Smooth muscle cell (in vitro differentiated cells): ENCODE measurements at regions not wholly inside any gene's neighbourhood (a gene's known extent, or its start where the extent isn't known, plus 50 kb on each side); places are given as distances from the start of the nearest gene placed in this dataset.
A peak's percentile ranks its signal among the peaks of the same experiment; 100 is the strongest.

Experiments used
- DNase-seq: peaks from one replicate; lab custom pipeline; 2025; ENCODE audit not compliant: unreplicated experiment; lab: John Stamatoyannopoulos, UW
- H2AFZ ChIP-seq: fragments of 200-600 bp; sonication (generic); 2 replicates; pipeline ENCODE4 v1.6.0; 2016; ENCODE audit warnings: antibody characterized with exemption, low read depth, mild to moderate bottlenecking
- H3F3A ChIP-seq: fragments of 200-600 bp; sonication (generic); 2 replicates; pipeline ENCODE4 v1.6.0; 2017; ENCODE audit warnings: antibody characterized with exemption, low read depth
- H3K27ac ChIP-seq: fragments of 200-600 bp; sonication (generic); 2 replicates; pipeline ENCODE4 v1.5.1; 2016; ENCODE audit warnings: low read depth, mild to moderate bottlenecking
- H3K27me3 ChIP-seq: fragments of 200-600 bp; sonication (generic); 2 replicates; pipeline ENCODE4 v1.6.1; 2016; ENCODE audit warnings: low read depth, mild to moderate bottlenecking
- H3K36me3 ChIP-seq: fragments of 200-600 bp; sonication (generic); 2 replicates; pipeline ENCODE4 v1.5.1; 2016; ENCODE audit warnings: low read depth
- H3K4me1 ChIP-seq: fragments of 200-600 bp; sonication (generic); 2 replicates; pipeline ENCODE4 v1.5.1; 2016; ENCODE audit warnings: low read depth
- H3K4me2 ChIP-seq: fragments of 200-600 bp; sonication (generic); 2 replicates; pipeline ENCODE4 v1.6.0; 2016; ENCODE audit warnings: mild to moderate bottlenecking
- H3K4me3 ChIP-seq: fragments of 200-600 bp; sonication (generic); 2 replicates; pipeline ENCODE4 v1.5.1; 2016; ENCODE audit warnings: mild to moderate bottlenecking
- H3K79me2 ChIP-seq: fragments of 200-600 bp; sonication (generic); 2 replicates; pipeline ENCODE4 v1.6.0; 2016; ENCODE audit warnings: low read depth, mild to moderate bottlenecking
- H3K9ac ChIP-seq: fragments of 200-600 bp; sonication (generic); 2 replicates; pipeline ENCODE4 v1.6.0; 2016; ENCODE audit warnings: low read depth
- H3K9me3 ChIP-seq: fragments of 200-600 bp; sonication (generic); replicated peaks from 2 replicates; pipeline ENCODE4 v1.5.1; 2016; ENCODE audit warnings: low read depth
- H4K20me1 ChIP-seq: fragments of 200-600 bp; sonication (generic); 2 replicates; pipeline ENCODE4 v1.6.0; 2016; ENCODE audit warnings: low read depth
- WGBS: methylation state at CpG from one replicate; pipeline ENCODE4 v1.1.7; 2016; ENCODE audit warnings: low lambda C conversion rate; 5-methylcytosine and 5-hydroxymethylcytosine counted together
- TF ChIP-seq, protein P1 (sequence below): fragments of 200-600 bp; sonication (generic); IDR thresholded peaks from 2 replicates; pipeline ENCODE4 v1.5.1; 2017; ENCODE audit warnings: borderline replicate concordance, mild to moderate bottlenecking, antibody characterized with exemption; ENCODE audit not compliant: insufficient read depth, poor library complexity, severe bottlenecking

DNA sequence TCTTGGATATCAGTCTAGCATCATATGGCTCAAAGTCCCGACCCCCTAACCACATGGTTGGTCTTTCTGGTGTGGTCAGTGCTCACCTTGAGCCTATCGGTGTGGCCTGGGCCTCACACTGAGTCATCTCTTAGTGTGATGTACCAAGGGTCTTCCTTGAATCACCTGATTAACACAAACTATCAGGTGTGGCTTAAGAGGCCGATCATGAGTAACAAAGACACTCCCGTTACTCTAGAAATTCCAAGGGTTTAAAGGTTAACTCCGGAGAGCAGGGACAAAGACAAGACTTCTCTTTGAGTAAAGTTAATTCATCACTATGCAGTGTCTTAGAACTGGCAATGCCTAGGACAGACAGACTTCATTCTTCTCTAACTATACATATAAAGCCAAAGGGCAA is 52.3 kb upstream of the ARMC3 start:
- no peak for DNase-seq
- H2AFZ ChIP-seq, result no peak overlapping the region
- H3K9me3 ChIP-seq, result no peaks in the 10 kb centered on the region
- no peaks in the 10 kb centered on the region for H3K27me3 ChIP-seq
- TF ChIP-seq, protein P1, sequence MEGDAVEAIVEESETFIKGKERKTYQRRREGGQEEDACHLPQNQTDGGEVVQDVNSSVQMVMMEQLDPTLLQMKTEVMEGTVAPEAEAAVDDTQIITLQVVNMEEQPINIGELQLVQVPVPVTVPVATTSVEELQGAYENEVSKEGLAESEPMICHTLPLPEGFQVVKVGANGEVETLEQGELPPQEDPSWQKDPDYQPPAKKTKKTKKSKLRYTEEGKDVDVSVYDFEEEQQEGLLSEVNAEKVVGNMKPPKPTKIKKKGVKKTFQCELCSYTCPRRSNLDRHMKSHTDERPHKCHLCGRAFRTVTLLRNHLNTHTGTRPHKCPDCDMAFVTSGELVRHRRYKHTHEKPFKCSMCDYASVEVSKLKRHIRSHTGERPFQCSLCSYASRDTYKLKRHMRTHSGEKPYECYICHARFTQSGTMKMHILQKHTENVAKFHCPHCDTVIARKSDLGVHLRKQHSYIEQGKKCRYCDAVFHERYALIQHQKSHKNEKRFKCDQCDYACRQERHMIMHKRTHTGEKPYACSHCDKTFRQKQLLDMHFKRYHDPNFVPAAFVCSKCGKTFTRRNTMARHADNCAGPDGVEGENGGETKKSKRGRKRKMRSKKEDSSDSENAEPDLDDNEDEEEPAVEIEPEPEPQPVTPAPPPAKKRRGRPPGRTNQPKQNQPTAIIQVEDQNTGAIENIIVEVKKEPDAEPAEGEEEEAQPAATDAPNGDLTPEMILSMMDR, result no peak
- no peaks in the 10 kb centered on the region for H3K4me1 ChIP-seq
- H3K79me2 ChIP-seq, result no peaks in the 10 kb centered on the region
- H3K36me3 ChIP-seq, result no peaks in the 10 kb centered on the region
- H3K4me2 ChIP-seq, result no peak overlapping the region
- 91% methylated on average over 5 of the region's 5 CpGs for WGBS
- no peak overlapping the region for H3K9ac ChIP-seq
- H3F3A ChIP-seq, result no peaks in the 10 kb centered on the region
- no peak overlapping the region for H3K27ac ChIP-seq
- H4K20me1 ChIP-seq, result no peaks in the 10 kb centered on the region
- H3K4me3 ChIP-seq, result no peak overlapping the region

DNA sequence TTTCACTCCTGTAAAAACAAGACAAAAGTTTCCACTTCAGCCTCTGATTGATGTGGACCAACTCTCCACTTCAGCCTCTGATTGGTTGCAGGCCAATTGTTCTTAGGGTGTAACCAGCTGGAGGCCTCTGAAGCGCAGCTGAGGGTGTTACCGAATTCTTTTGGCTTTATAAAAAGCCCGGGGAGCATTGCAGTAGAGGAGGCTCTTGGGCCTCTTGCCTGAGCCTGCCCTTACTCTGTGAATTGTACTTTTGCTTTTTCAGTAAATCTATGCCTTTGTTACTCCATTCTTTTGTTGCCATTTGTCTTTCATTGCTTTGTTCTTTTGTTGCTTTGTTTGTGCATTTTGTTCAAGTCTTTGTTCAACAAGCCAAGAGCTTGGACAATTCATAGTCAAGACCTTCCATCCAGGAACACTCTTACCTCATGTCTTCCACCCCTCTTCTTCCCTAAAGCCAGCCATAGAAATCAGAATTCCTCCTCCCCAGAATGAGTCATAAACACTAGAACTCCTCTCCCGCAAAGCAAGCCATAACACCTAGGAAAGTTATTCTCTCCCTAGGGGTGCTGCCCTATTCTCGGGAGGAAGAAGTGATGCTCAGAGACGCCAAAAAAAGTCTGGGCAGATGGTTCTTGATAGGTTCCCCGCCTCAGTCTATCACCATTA is 53.5 kb upstream of the ARMC3 start:
- no peak overlapping the region for H3K9ac ChIP-seq
- H3K4me2 ChIP-seq, result no peak overlapping the region
- H3K27me3 ChIP-seq, result no peaks in the 10 kb centered on the region
- no peaks in the 10 kb centered on the region for H3K4me1 ChIP-seq
- no peaks in the 10 kb centered on the region for H4K20me1 ChIP-seq
- no peaks in the 10 kb centered on the region for H3K36me3 ChIP-seq
- no peaks in the 10 kb centered on the region for H3K9me3 ChIP-seq
- DNase-seq, result no peak
- TF ChIP-seq, protein P1, result no peak
- no peak overlapping the region for H2AFZ ChIP-seq
- H3F3A ChIP-seq, result no peaks in the 10 kb centered on the region
- H3K79me2 ChIP-seq, result no peaks in the 10 kb centered on the region
- 87% methylated on average over 7 of the region's 7 CpGs for WGBS
- H3K27ac ChIP-seq, result no peak overlapping the region
- no peak overlapping the region for H3K4me3 ChIP-seq

DNA sequence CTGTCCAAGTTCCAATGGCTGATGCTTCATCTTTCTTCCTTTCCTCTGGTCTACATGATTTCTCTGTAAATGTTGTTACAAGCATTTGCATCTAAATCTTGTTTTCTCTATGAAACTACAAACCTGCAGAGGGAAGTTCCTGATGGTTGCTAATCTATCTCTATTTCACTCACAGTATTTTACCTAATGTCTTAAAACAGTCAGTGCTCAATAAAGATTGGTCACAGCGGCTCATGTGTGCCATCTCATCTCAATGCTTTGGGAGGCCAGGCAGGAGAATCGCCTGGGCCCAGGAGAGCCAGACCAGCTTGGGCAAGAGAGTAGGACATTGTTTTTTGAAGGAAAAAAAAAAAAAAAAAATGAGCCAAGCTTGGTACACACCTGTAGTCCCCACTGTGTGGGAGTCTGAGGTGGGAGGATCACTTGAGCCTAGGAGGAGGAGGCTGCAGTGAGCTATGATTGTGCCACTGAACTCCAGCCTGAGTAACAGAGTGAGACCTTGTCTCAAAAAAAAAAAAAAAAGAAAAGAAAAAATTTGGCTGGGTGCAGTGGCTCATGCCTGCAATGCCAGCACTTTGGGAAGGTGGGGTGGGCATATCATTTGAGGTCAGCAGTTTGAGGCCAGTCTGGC is 71.3 kb upstream of the ARMC3 start:
- Histone ChIP-seq H3K27me3 (no peaks in the 10 kb centered on the region), H3K4me1 (no peaks in the 10 kb centered on the region), H2AFZ (no peak overlapping the region), H3K4me2 (no peak overlapping the region), H3K4me3 (no peak overlapping the region), H3K9me3 (no peaks in the 10 kb centered on the region), H3K9ac (no peak overlapping the region), H4K20me1 (no peaks in the 10 kb centered on the region), H3F3A (peaks cover 4% of the 10 kb centered on the region), H3K36me3 (no peaks in the 10 kb centered on the region), H3K27ac (no peak overlapping the region), H3K79me2 (no peaks in the 10 kb centered on the region)
- 91% methylated on average over 2 of the region's 2 CpGs for WGBS
- TF ChIP-seq, protein P1, result no peak
- no peak for DNase-seq

DNA sequence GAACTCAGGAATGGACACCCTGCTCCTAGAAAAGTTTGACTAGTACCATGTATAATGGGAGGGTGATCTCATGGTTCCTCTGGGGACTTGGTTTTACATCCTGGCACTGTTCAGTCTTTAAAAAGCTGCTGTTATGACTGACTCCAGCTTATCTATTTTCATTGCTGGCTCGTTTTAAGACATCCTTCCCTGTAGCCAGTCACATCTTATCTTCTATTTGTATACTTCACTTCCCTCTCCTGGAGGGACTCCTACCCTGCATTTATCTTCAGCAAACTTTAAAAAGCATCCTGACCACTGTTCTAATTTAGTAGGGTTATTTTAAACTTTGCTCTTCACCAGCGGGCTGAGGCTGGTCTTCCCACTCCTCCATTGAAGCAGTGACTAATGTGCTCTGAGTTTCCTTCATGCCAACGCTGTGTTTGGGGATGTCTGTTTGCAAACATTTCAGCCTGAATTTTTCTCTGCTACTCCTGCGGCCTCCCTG is 72.9 kb upstream of the ARMC3 start:
- Histone ChIP-seq H4K20me1 (no peaks in the 10 kb centered on the region), H3K4me1 (no peaks in the 10 kb centered on the region), H3K79me2 (no peaks in the 10 kb centered on the region), H3K4me3 (no peak overlapping the region), H3K27ac (peak overlapping the region; percentile 6), H3K9ac (no peak overlapping the region), H3K36me3 (no peaks in the 10 kb centered on the region), H3K4me2 (peak overlapping the region; percentile 5), H3F3A (peaks cover 4% of the 10 kb centered on the region), H2AFZ (no peak overlapping the region), H3K27me3 (no peaks in the 10 kb centered on the region), H3K9me3 (no peaks in the 10 kb centered on the region)
- TF ChIP-seq, protein P1, result peak; percentile 16
- 19% methylated on average over 4 of the region's 4 CpGs for WGBS
- no peak for DNase-seq
